Suppressor macrophage treated with lipopolysaccharide for 4 hours (primary cell): ENCODE measurements at regions not wholly inside any gene's neighbourhood (a gene's known extent, or its start where the extent isn't known, plus 50 kb on each side); places are given as distances from the start of the nearest gene placed in this dataset.
"Not testable (repeated sequence)": the region's sequence is repeated elsewhere in the genome, so short reads cannot be mapped to it uniquely, and the experiment has no call there.

Experiments used
- DNase-seq: peaks from one replicate; pipeline ENCODE4 v3.0.0-alpha.2; 2020

- DNase-seq: no peak
Measured at GRCh38 chr4:101415962-101416361, 68.6 kb upstream of the PPP3CA start.

DNA sequence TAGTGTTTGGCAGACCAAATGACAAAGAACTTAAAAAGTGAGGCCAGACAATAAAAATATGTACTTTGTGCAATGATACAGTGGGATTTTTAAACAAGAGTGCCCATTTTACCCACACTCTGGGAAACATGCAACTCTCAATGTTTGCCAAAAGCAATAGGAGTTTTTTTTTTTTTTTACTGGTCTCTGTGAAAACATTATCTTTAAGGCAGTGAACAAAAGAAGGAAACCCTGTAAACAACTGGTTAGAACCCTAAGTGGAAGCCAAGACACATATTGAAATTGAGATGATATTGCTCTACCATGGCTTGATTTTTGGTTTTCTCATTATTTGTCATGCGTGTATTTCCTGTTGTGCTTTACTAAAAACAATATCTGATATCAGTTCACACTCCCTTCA is 67.2 kb upstream of the PPP3CA start:
- no peak for DNase-seq

DNA sequence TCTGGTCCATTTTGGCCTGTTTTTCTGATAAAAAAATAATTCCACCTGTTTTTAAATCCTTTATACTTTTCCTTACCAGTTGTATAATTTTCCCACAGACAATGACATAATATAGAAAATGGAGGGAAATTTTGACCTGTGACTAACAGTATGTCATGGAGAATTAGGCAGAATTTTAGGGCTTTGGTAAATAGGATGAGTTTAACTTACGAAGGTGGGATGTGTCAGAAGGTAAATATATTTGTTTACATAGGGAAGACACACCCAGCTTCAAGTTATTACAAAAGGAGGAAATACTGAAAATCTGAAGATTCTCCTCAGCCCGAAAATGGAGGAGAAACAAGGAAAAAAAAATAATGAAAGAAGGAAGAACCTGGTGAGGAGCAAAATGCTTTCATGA is 64.6 kb upstream of the PPP3CA start:
- no peak for DNase-seq

- DNase-seq: not testable (repeated sequence)
Measured at GRCh38 chr4:101411281-101411910, 64.1 kb upstream of the PPP3CA start.

DNA sequence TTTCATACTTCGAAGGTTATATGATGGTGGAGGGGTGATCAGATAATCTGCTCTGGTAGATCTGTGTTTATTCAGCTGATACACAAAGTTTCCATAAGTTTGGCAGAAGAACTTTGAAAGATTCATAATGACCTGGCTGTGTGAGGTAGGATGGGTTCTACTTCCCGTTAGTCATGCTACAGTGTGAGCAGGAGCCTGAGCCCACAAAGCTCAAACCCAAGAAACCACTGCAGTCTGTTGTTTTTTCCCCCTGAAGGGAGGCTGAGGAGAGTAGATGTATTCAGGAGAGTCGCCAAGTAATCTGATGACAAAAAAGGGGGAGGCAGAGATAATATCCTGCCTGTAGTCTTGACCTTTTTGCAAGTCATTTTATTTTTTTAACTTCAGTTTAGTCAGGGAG is 52.8 kb upstream of the PPP3CA start:
- DNase-seq: no peak

DNA sequence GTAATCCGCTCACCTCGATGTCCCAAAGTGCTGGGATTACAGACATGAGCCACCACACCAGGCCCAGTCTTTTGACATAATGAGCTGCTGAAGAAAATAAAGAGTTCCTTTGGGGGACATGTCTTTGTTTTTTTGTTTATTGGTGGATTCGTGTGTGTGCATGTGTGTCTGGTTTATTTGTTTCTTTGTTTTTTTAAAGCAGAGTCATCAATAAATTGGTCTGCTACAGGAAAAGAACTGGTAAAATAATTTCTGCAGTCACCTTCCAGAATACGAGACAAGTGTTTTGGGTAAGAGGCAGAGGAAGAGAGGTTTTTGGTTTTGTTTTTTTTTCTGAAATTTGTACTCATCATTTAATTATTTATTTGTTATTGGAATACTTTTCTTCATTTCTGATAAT is 51.5 kb upstream of the PPP3CA start:
- DNase-seq: no peak
